ENCODE measurements at regions not wholly inside any gene's neighbourhood (a gene's known extent, or its start where the extent isn't known, plus 50 kb on each side); places are given as distances from the start of the nearest gene placed in this dataset.

DNA sequence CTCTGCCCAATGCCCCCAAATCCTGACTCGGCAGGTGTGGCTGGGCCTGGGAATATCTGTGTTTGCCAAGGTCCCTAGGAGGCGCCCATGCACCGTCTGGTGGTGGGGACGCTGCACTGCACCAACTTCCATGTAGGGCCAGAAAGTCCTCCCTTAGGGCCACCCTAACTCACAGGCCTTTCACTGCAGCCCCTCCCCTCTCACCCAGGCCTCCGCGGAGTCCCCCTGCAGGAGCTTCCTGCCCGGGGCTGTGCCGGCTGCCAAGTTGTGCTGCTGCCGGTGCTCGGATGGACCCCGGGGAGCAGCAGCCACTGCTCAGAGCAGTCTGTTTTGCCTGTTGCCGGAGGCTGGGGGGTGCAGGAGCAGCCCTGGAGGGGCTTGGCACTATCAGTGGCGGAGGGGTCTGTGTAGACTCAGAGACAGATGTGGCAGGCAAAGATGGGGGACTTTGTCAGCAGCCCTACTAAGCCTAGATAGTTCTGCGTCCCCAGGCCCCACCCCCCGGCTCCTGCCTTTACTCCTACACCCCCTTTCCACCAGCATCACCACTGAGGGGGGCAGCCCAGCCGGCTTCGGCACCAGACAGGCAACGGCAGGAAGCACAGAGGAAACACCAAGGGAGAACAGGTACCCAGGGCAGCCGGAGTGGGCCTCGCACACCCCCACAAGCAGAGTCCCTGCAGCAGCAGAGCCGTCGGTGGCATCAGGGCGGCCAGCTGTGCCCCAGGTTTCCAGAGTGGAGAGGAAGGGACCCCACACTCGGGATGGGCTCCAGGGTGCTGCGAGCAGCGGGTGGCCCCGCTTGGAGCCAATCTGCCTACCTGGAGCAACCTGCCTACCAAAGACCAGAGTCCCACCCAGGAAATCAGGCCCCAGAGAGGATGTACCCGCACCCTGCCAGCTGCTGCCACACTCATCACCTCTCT is 124.3 kb downstream of the TRIM29 start:
- peak; percentile 71 for DNase-seq (ENCODE audit: low spot score)

DNA sequence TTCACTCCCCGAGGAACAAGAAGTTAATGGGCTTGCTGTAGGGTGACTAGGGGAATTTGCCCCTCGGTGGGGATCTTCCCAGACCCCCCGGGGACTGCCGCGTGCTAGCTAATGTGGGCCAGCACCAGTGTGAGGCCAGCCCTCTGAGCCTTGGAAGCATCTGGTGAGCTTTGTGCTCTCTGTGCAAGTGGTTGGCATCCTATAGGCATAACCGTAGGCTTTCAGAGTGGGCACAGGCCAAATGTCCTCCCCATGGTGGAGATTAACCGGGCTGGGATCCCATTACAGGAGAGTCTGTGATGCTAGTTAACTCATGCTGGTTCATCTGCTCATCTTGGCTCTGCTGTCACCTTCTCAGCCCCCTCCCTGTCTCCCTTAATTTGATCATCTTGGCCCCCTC is 125.7 kb downstream of the TRIM29 start:
- DNase-seq (ENCODE audit: low spot score): no peak

- no peak for DNase-seq (ENCODE audit: low spot score)
These were observed 126.1 kb downstream of the TRIM29 start for GRCh38 chr11:120011836-120012235.

DNA sequence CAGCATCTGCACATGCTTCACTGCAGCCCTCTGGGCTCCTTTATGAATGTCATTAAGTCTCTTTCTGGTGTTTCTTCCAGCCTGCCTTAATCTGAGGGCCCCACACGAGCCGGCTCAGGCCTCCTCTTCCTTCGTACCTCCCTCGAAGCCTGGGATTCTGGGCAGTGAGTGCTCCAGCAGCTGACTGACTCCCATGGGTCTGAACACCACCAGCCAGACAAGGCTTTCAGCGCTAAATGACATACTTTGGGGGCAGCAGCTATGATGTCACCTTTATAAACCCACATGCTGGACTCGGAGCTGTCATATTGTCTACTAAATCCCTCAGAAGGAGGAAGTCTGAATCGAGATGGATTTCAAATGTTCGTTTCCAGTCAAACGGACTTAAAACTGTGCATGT is 127.1 kb downstream of the TRIM29 start:
- DNase-seq (ENCODE audit: low spot score): no peak

DNA sequence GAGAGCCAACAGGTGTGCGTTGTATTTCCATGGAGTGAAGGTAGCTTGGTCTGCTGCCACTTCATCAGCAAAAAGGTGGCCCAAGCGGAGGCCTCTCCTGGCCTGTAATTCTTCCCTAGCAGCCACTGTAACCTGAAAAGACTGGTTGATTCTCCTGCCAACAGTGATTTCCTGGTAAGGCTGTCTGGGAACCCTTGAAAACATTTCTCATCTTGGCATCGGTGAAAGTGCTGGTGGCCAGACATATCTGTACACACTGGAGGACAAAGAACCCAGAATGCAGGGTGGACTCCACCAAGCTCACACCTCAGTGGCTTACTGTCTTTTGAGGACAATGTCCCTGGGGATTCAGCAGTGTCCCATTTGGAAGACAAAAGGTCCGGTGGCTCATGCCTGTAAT is 128.0 kb downstream of the TRIM29 start:
- DNase-seq (ENCODE audit: low spot score): no peak

GRCh38 chr11:120007144-120007543 is 130.8 kb downstream of the TRIM29 start:
- DNase-seq (ENCODE audit: low spot score): no peak

DNA sequence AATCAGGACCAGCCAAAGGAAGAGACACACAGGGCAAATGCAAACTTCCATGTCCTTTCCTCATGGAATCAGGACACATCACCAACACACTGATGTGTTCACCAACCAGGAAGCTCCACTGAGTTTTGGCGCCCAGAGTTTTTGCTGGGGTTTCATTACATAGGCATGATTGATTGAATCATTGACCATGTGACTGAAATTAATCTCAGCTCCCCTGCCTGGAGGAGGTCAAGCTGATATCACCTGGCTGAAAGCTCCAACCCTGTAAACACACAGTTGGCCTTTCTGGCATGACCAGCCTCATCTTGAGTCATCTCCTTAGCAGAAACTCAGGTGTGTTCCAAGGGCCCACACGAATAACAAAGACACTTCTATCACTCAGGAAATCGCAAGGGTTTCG is 133.2 kb downstream of the TRIM29 start:
- DNase-seq (ENCODE audit: low spot score): no peak

- DNase-seq (ENCODE audit: low spot score): no peak
These were observed 136.5 kb downstream of the TRIM29 start for GRCh38 chr11:120001178-120002090.

DNA sequence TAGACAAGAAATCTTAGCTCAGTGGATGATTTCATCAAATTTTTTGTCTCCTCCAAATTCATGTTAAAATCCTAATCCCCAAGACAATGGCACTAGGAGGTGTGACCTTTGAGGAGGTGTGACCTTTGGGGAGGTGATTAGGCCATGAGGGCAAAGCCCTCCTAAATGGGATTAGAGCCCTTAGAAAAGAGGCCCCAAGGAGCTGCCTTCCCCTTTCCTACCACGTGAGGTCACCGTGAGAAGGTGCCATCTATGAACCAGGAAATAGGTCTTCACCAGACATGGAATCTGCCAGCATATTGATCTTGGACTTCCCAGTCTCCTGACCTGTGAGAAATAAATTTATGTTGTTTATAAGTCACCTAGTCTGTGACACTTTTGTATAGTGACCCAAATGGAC is 138.7 kb downstream of the TRIM29 start:
- DNase-seq (ENCODE audit: low spot score): no peak

GRCh38 chr11:119996556-119996955 is 141.4 kb downstream of the TRIM29 start:
- no peak for DNase-seq (ENCODE audit: low spot score)

GRCh38 chr11:119995730-119996491 is 142.0 kb downstream of the TRIM29 start:
- DNase-seq (ENCODE audit: low spot score): no peak

GRCh38 chr11:119993722-119994121 is 144.2 kb downstream of the TRIM29 start:
- DNase-seq (ENCODE audit: low spot score): no peak

GRCh38 chr11:119992171-119993051 is 145.5 kb downstream of the TRIM29 start:
- DNase-seq (ENCODE audit: low spot score): no peak

DNA sequence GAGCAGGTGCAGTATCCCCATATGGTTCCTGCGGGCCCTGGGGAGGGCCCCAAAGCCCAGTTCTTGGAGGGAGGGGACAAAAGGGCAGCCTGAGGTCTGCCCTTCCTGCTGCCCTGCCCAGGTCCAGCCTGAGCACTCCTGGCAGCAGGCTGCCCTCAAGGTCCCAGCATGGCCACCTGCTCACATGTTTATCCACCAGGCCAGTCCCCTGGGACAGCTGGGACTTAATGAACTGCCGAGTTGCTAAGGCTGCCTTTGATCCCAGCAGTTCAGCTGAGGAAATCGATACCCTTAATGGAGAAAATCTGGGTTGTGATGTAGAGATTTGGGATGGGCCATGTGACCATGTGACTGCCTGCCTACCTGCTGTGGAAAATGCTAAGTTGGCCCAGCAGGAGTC is 146.2 kb downstream of the TRIM29 start:
- no peak for DNase-seq (ENCODE audit: low spot score)

DNA sequence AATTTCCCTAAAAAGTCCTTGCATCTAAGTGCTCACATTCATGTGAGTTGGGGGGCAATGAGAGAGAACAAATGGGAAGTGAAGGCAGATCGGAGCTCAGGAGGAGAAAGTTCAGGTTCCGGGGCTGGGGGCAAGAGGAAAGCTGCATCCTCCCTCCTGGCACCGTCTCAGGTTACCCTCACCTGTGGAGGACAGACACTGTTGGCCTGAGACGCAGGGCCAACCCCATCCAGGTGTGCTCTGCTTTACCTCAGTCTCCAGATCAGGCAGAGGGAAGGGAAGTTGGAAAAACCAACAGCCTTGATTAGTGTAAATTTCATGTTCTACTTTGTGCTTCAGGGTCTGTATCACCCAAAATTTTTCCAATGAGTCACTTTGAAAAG is 146.9 kb downstream of the TRIM29 start:
- DNase-seq (ENCODE audit: low spot score): no peak

DNA sequence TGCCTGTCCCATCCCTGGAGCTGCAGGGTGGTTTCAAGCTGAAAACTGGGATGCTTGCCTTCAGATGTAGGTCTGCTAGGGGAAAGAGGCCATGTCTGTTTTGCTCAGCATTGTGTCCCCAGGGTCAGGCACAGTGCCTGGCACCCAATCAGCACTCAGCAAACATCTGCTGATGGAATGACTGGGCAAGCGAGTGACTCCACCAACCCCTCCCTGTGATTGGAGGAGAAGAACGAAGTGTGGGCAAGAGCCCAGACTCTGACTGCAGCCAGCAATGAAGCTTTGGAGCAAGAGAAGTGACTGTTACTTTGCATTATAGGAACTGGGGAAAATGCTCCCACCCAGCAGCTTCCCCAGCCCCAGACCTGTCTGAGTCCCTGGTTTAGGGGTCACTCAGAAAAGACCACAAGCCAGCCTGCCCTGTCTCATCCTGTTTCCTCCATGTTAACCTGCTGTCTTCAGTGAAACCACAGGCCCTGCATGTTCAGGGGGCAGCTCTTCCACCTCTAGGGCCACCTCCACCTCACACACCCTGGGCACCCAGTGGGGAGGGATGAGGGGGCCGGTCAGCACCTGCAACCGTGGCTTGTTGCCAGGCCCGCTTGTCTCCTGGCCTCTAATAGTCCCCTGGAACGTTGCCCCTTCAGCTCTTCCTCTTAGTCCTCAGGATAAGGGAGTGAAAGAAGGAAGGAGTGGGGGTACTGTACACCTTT is 147.4 kb downstream of the TRIM29 start:
- no peak for DNase-seq (ENCODE audit: low spot score)

DNA sequence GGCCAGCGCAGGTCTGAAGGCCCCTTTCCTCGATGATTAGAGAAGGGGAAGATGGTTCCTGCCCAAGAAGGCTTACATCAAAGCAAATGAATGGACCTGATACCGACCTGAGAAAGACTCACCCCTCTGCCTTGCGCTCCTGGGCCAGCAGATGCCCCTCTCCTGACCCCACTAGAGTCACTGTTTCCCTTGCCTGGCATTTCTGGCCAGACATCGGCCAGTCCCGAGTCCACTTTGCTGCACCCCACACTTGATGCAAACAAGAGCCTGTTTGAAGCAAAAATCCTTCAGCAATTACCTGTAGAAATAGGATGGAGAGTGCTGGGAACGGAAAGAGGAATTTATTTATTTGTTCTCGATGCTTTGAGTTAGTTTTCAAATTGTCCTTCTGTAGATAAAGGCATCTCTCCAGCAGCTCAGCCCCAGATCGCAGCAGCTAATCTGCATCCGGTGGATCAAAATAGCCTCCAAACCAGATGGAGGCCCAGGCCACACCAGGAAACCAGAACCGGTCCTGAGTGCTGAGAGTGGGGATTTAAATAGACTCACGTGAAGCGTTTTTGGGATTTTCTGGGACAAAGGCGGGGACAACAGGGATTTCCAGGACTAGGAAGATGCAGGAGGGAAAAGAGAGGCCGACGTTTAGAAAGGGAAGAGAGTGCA is 148.6 kb downstream of the TRIM29 start:
- no peak for DNase-seq (ENCODE audit: low spot score)

GRCh38 chr11:119985551-119985950 is 152.4 kb downstream of the TRIM29 start:
- no peak for DNase-seq (ENCODE audit: low spot score)

DNA sequence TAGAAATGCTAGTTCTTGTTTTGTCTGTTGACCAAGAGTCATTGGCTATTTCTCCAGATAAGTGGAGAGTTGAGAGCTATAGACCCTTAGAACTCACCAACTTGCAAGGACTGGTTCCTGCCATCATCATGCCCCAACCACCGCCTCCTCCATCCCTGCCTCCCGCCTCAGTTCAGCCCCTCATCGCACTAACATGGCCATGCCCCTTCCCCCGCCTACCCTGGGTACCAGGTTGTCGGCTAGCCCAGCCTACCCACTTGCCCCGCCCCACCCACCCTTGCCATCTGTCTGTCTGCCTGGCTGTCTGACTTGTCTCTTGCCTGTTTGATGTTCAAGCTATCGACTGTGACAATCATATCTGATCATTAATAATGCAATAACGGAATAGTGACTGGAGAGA is 154.1 kb downstream of the TRIM29 start:
- no peak for DNase-seq (ENCODE audit: low spot score)

DNA sequence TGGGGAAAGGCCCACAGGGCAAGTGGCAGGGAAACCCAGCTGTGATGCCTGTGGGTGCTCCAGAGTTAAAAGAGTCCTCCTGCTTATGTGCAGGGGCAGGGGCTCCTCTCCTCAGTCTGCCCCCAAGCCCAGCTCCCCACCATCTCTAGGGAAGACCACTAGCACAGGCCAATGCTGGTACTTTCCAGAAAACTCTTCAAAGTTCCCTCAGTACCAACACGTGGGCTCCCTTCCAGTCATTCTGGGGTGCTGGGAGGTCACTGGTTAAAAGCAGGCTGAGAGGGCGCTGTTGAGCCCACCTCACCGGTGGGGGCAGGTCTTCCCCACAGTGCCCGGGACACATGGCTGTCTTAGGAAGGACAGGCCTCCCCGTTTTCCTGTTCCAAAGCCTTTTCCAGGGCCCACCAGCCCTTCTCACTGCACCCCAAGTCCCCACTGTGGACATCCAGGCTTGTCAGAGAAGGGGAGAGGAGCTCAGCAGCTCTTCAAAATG is 154.6 kb downstream of the TRIM29 start:
- DNase-seq (ENCODE audit: low spot score): no peak
